Astrocyte of the spinal cord (primary cell): ENCODE measurements at regions not wholly inside any gene's neighbourhood (a gene's known extent, or its start where the extent isn't known, plus 50 kb on each side); places are given as distances from the start of the nearest gene placed in this dataset.

Source experiments
- DNase-seq: peaks from one replicate; pipeline ENCODE4 v3.0.0; 2011; ENCODE audit warnings: low read depth, low spot score
- H3K4me3 ChIP-seq: 2 replicates; pipeline ENCODE4 v1.5.1; 2011; ENCODE audit warnings: low read depth, mild to moderate bottlenecking, low read length, moderate library complexity
- CTCF ChIP-seq: IDR thresholded peaks from 2 replicates; pipeline ENCODE4 v1.5.1; 2012; ENCODE audit warnings: low read depth, mild to moderate bottlenecking, low read length, inconsistent platforms
- in situ Hi-C: cut with HindIII; loops from 2 replicates; pipeline ENCODE4 v1.10.0; 2017; ENCODE audit warnings: low sequenced_read_pairs

GRCh38 chr9:1951446-1951845 lies 63.7 kb upstream of the SMARCA2 start:
- no peak for DNase-seq
- H3K4me3 ChIP-seq, result no peak overlapping the region
- in situ Hi-C loops, result no loop called here
- TF ChIP-seq CTCF, result no peak

GRCh38 chr9:1952001-1952400 lies 63.1 kb upstream of the SMARCA2 start:
- no peak overlapping the region for H3K4me3 ChIP-seq
- DNase-seq, result no peak
- TF ChIP-seq CTCF, result no peak
- in situ Hi-C loops, result no loop called here

- H3K4me3 ChIP-seq, result no peak overlapping the region
- DNase-seq, result no peak
- in situ Hi-C loops, result no loop called here
- TF ChIP-seq CTCF, result no peak
Observed at GRCh38 chr9:1954238-1954637, 60.9 kb upstream of the SMARCA2 start.

GRCh38 chr9:1956958-1957357 lies 58.2 kb upstream of the SMARCA2 start:
- in situ Hi-C loops, result no loop called here
- DNase-seq, result no peak
- H3K4me3 ChIP-seq, result no peak overlapping the region
- no peak for TF ChIP-seq CTCF

- TF ChIP-seq CTCF, result no peak
- no peak overlapping the region for H3K4me3 ChIP-seq
- in situ Hi-C loops, result no loop called here
- DNase-seq, result no peak
Observed at GRCh38 chr9:1957856-1958255, 57.3 kb upstream of the SMARCA2 start.

- DNase-seq, result no peak
- in situ Hi-C loops, result no loop called here
- no peak for TF ChIP-seq CTCF
- no peak overlapping the region for H3K4me3 ChIP-seq
Observed at GRCh38 chr9:1959371-1959770, 55.8 kb upstream of the SMARCA2 start.
